K562 (cell line): ENCODE measurements at regions not wholly inside any gene's neighbourhood (a gene's known extent, or its start where the extent isn't known, plus 50 kb on each side); places are given as distances from the start of the nearest gene placed in this dataset.

Source experiments
- ATAC-seq: fragments of 200-7000 bp; cut with Tn5 transposase; 3 replicates; pipeline ENCODE4 v1.9.1; 2020; ENCODE audit warnings: moderate library complexity
- BruUV-seq: library from RNA; stranded (reverse); fragments of 400-500 nt; replicated peaks from 2 replicates; lab custom pipeline; 2021; lab: Mats Ljungman, UMichigan
- CTCF ChIA-PET: fragments of 300-600 bp; formaldehyde crosslinking; extraction: SDS; loops from one replicate; lab custom pipeline; 2021; ENCODE audit warnings: low intra/inter-chr PET ratio; lab: Yijun Ruan, JAX
- POLR2A ChIA-PET: fragments of 300-600, 350-650 bp; sonication (Branson Sonifier 250); formaldehyde crosslinking; extraction: SDS; loops from one replicate; lab custom pipeline; 2021; ENCODE audit warnings: antibody characterized with exemption, inconsistent platforms; lab: Yijun Ruan, JAX
- DNase-seq, 4 experiments: peaks; one replicate each; pipeline versions ENCODE4 v3.0.0 to v3.0.0-alpha.2; 2011 to 2018; ENCODE audit warnings: low spot score in 3 of 4, mixed read lengths in 3 of 4; ENCODE audit errors: extremely low read depth in 1 of 4
- FAIRE-seq: peaks from 2 replicates; lab custom pipeline; 2011; peaks lifted over from hg19 to GRCh38; lab: Jason Lieb, UNC
- H2AFZ ChIP-seq: 2 replicates; pipeline ENCODE4 v1.6.0; 2011; ENCODE audit warnings: low read depth, low read length, control low read depth, inconsistent platforms
- H3K27ac ChIP-seq: fragments of 200-600 bp; 3 replicates; pipeline ENCODE4 v1.8.0; 2011; ENCODE audit warnings: low read depth, mild to moderate bottlenecking, control low read depth, inconsistent platforms, low read length, moderate library complexity, mixed read lengths; ENCODE audit errors: extremely low read depth
- H3K27me3 ChIP-seq, 2 experiments: fragments of 300-600 bp in 1 of 2; 2 replicates in 1 of 2; 3 replicates in 1 of 2; pipeline versions ENCODE4 v1.6.0 to v1.8.0; 2011; ENCODE audit warnings: inconsistent platforms in 2 of 2, low read length in 2 of 2, mild to moderate bottlenecking in 1 of 2, mixed read lengths in 1 of 2, moderate library complexity in 1 of 2; ENCODE audit not compliant: control insufficient read depth in 2 of 2, insufficient read depth in 2 of 2
- H3K36me3 ChIP-seq: fragments of 300-600 bp; 3 replicates; pipeline ENCODE4 v1.8.0; 2011; ENCODE audit warnings: mild to moderate bottlenecking, low read length, inconsistent platforms; ENCODE audit not compliant: control insufficient read depth, insufficient read depth
- H3K4me1 ChIP-seq, 2 experiments: fragments of 200-600 bp in 1 of 2; replicated peaks in 1 of 2; 2 replicates in 1 of 2; 3 replicates in 1 of 2; pipeline versions ENCODE4 v1.5.1 to v1.8.0; 2011; ENCODE audit warnings: inconsistent platforms in 2 of 2, low read length in 2 of 2, mild to moderate bottlenecking in 1 of 2, mixed read lengths in 1 of 2, moderate library complexity in 1 of 2; ENCODE audit not compliant: control insufficient read depth in 2 of 2, insufficient read depth in 2 of 2
- H3K4me2 ChIP-seq: 2 replicates; pipeline ENCODE4 v1.6.1; 2011; ENCODE audit warnings: low read length, control low read depth, inconsistent platforms, mixed read lengths; ENCODE audit not compliant: insufficient read depth
- H3K4me3 ChIP-seq: fragments of 200-600 bp; sonication (generic), shearing (Covaris generic); 2 replicates; pipeline ENCODE4 v1.5.1; 2016; ENCODE audit warnings: control low read depth, inconsistent platforms
- H3K79me2 ChIP-seq: fragments of 200-600 bp; 3 replicates; pipeline ENCODE4 v1.8.0; 2011; ENCODE audit warnings: low read length, inconsistent platforms; ENCODE audit not compliant: control insufficient read depth, insufficient read depth
- H3K9ac ChIP-seq, 2 experiments: 2 replicates each; pipeline versions ENCODE4 v1.6.0 to v1.6.1; 2011; ENCODE audit warnings: low read depth in 2 of 2, low read length in 2 of 2, control low read depth in 1 of 2, inconsistent platforms in 1 of 2, mild to moderate bottlenecking in 1 of 2, mixed read lengths in 1 of 2; ENCODE audit not compliant: insufficient read depth in 1 of 2
- H3K9me1 ChIP-seq: one replicate; pipeline ENCODE4 v1.6.0; 2011; ENCODE audit warnings: inconsistent platforms, mild to moderate bottlenecking, low read length, moderate library complexity; ENCODE audit not compliant: control insufficient read depth, insufficient read depth
- H3K9me3 ChIP-seq: replicated peaks from 2 replicates; pipeline ENCODE4 v1.5.1; 2011; ENCODE audit warnings: low read depth, low read length, inconsistent platforms; ENCODE audit not compliant: control insufficient read depth, insufficient read depth
- H4K20me1 ChIP-seq: replicated peaks from 2 replicates; pipeline ENCODE4 v1.6.1; 2011; ENCODE audit warnings: low read length, inconsistent platforms, mixed read lengths; ENCODE audit not compliant: control insufficient read depth, insufficient read depth
- BCL6 ChIP-seq: fragments of 250-450 bp; sonication (Bioruptor Pico); IDR thresholded peaks from 2 replicates; pipeline ENCODE4 v1.4.0; 2020
- BRF2 ChIP-seq: IDR thresholded peaks from 3 replicates; pipeline ENCODE4 v1.6.1; 2011; ENCODE audit warnings: borderline replicate concordance, mild to moderate bottlenecking; ENCODE audit not compliant: insufficient read length, insufficient read depth
- E2F1 ChIP-seq: sonication (generic); formaldehyde crosslinking; IDR thresholded peaks from 2 replicates; pipeline ENCODE4 v1.8.1; 2023; ENCODE audit warnings: mild to moderate bottlenecking, missing genetic modification reagents, moderate library complexity
- HDGF ChIP-seq: fragments of 450-650 bp; IDR thresholded peaks from 2 replicates; pipeline ENCODE4 v1.6.1; 2016
- NCOR1 ChIP-seq: fragments of 450-650 bp; IDR thresholded peaks from 2 replicates; pipeline ENCODE4 v1.6.1; 2016; ENCODE audit warnings: mild to moderate bottlenecking, moderate library complexity
- PRPF4 ChIP-seq: fragments of 200-400 bp; formaldehyde crosslinking; IDR thresholded peaks from one replicate; pipeline ENCODE4 v1.6.1; 2017; ENCODE audit warnings: low read length, low read depth, mild to moderate bottlenecking; ENCODE audit not compliant: insufficient read depth, poor library complexity, severe bottlenecking
- SETDB1 ChIP-seq: IDR thresholded peaks from one replicate; pipeline ENCODE4 v1.6.1; 2012; ENCODE audit warnings: low read length, control low read depth, inconsistent platforms
- SMAD3 ChIP-seq: fragments of 450-650 bp; formaldehyde crosslinking; conservative IDR thresholded peaks from 2 replicates; pipeline ENCODE4 v1.4.0; 2020; ENCODE audit warnings: mild to moderate bottlenecking
- SPI1 ChIP-seq: IDR thresholded peaks from 2 replicates; pipeline ENCODE4 v1.6.1; 2011; ENCODE audit warnings: low read depth, low read length, control low read depth, borderline replicate concordance
- XRCC3 ChIP-seq: fragments of 450-650 bp; IDR thresholded peaks from 2 replicates; pipeline ENCODE4 v1.6.1; 2017; ENCODE audit warnings: mild to moderate bottlenecking, moderate library complexity
- ZBTB26 ChIP-seq: fragments of 450-650 bp; formaldehyde crosslinking; IDR thresholded peaks from 2 replicates; pipeline ENCODE4 v1.4.0; 2022; ENCODE audit warnings: missing genetic modification characterization
- ZNF785 ChIP-seq: fragments of 250-450 bp; sonication (Bioruptor Pico); IDR thresholded peaks from 2 replicates; pipeline ENCODE4 v1.4.0; 2020; ENCODE audit warnings: mild to moderate bottlenecking
- WGBS: fragments of 100-300 bp; shearing (Covaris generic); methylation state at CpG from one replicate; pipeline ENCODE4 v1.1.6; 2016; ENCODE audit warnings: low coverage, mixed read lengths; ENCODE audit not compliant: insufficient coverage; ENCODE audit errors: missing lambda C conversion rate; 5-methylcytosine and 5-hydroxymethylcytosine counted together
- in situ Hi-C: fragments of 300-500 bp; cut with MboI; formaldehyde crosslinking; loops from 4 replicates; pipeline ENCODE4 v1.15.0; 2018; ENCODE audit warnings: inconsistent platforms, mixed read lengths
- intact Hi-C: fragments of 100-400 bp; cut with micrococcal nuclease; formaldehyde crosslinking; loops from 2 replicates; pipeline ENCODE4 v1.14.2; 2022
- TF ChIP-seq, protein P1 (sequence below): IDR thresholded peaks from 2 replicates; pipeline ENCODE4 v1.6.1; 2012; ENCODE audit warnings: low read depth, low read length, improper control_type of control experiment, borderline replicate concordance
- TF ChIP-seq, protein P2 (sequence below): fragments of 450-650 bp; IDR thresholded peaks from 2 replicates; pipeline ENCODE4 v1.6.1; 2016; ENCODE audit warnings: borderline replicate concordance

DNA sequence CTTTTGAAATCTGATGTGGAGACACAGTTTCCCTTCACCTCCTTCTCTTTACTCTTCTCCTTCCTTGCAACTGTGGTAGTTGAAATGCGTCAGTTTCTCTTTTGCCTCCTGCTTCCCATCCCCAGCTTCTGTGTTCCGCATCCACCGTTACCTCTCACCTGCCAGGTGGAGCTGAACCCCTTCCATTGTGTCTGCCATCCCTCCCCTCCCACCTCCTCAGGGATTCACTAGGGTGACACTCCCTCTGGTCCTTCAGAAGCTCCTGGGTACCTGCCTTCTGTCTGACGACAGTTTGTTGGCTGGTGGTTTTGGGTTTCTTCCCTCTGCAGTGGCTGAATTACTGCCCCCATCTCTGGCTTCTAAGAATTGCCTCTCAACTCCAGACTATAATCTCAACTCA is 132.1 kb downstream of the SLC24A2 start:
- Histone ChIP-seq H3K79me2 (no peaks in the 10 kb centered on the region), H2AFZ (no peak overlapping the region), H3K4me1 (no peaks in the 10 kb centered on the region; a peak in 2 of 5 replicates), H3K9ac (no peak overlapping the region), H3K9me1 (no peaks in the 10 kb centered on the region), H3K9me3 (no peaks in the 10 kb centered on the region), H3K4me3 (no peak overlapping the region), H3K27me3 (no peaks in the 10 kb centered on the region), H3K36me3 (no peaks in the 10 kb centered on the region), H3K27ac (no peak overlapping the region), H4K20me1 (no peaks in the 10 kb centered on the region), H3K4me2 (no peak overlapping the region)
- no peak for ATAC-seq
- no peak for DNase-seq
- TF ChIP-seq E2F1 (CRISPR knock-in tag) (no peak), SPI1 (no peak), HDGF (no peak), ZNF785 (CRISPR knock-in tag) (no peak), XRCC3 (no peak), NCOR1 (no peak), BRF2 (no peak), ZBTB26 (CRISPR knock-in tag) (no peak), BCL6 (CRISPR knock-in tag) (no peak), PRPF4 (no peak), SETDB1 (no peak), SMAD3 (no peak)
- TF ChIP-seq, protein P1, sequence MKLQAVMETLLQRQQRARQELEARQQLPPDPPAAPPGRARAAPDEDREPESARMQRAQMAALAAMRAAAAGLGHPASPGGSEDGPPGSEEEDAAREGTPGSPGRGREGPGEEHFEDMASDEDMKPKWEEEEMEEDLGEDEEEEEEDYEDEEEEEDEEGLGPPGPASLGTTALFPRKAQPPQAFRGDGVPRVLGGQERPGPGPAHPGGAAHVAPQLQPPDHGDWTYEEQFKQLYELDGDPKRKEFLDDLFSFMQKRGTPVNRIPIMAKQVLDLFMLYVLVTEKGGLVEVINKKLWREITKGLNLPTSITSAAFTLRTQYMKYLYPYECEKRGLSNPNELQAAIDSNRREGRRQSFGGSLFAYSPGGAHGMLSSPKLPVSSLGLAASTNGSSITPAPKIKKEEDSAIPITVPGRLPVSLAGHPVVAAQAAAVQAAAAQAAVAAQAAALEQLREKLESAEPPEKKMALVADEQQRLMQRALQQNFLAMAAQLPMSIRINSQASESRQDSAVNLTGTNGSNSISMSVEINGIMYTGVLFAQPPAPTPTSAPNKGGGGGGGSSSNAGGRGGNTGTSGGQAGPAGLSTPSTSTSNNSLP = no peak
- TF ChIP-seq, protein P2, sequence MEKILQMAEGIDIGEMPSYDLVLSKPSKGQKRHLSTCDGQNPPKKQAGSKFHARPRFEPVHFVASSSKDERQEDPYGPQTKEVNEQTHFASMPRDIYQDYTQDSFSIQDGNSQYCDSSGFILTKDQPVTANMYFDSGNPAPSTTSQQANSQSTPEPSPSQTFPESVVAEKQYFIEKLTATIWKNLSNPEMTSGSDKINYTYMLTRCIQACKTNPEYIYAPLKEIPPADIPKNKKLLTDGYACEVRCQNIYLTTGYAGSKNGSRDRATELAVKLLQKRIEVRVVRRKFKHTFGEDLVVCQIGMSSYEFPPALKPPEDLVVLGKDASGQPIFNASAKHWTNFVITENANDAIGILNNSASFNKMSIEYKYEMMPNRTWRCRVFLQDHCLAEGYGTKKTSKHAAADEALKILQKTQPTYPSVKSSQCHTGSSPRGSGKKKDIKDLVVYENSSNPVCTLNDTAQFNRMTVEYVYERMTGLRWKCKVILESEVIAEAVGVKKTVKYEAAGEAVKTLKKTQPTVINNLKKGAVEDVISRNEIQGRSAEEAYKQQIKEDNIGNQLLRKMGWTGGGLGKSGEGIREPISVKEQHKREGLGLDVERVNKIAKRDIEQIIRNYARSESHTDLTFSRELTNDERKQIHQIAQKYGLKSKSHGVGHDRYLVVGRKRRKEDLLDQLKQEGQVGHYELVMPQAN = no peak
- ChIA-PET CTCF (no interaction called here), POLR2A (no interaction called here)
- BruUV-seq = no TSS peak
- intact Hi-C loops (no loop called here), in situ Hi-C loops (no loop called here)
- no peak for FAIRE-seq
- 6% methylated on average over 3 of the region's 4 CpGs for WGBS
